Astrocyte (in vitro differentiated cells and primary cell): ENCODE measurements at regions not wholly inside any gene's neighbourhood (a gene's known extent, or its start where the extent isn't known, plus 50 kb on each side); places are given as distances from the start of the nearest gene placed in this dataset.

ENCODE experiments used
- DNase-seq: peaks from one replicate; pipeline ENCODE4 v3.0.0-alpha.2; 2010; ENCODE audit warnings: low read depth
- FAIRE-seq: peaks from 2 replicates; lab custom pipeline; 2011; peaks lifted over from hg19 to GRCh38; lab: Jason Lieb, UNC
- H2AFZ ChIP-seq: 2 replicates; pipeline ENCODE4 v1.6.0; 2012; ENCODE audit warnings: low read depth, low read length, inconsistent platforms
- H3K27ac ChIP-seq: 2 replicates; pipeline ENCODE4 v1.5.1; 2011; ENCODE audit warnings: low read depth, low read length, inconsistent platforms
- H3K27me3 ChIP-seq: 2 replicates; pipeline ENCODE4 v1.6.0; 2011; ENCODE audit warnings: low read length, inconsistent platforms; ENCODE audit not compliant: insufficient read depth
- H3K36me3 ChIP-seq: 2 replicates; pipeline ENCODE4 v1.5.1; 2011; ENCODE audit warnings: low read length, inconsistent platforms; ENCODE audit not compliant: insufficient read depth
- H3K4me1 ChIP-seq: 2 replicates; pipeline ENCODE4 v1.5.1; 2011; ENCODE audit warnings: low read length, inconsistent platforms; ENCODE audit not compliant: insufficient read depth
- H3K4me2 ChIP-seq: 2 replicates; pipeline ENCODE4 v1.6.0; 2012; ENCODE audit warnings: low read length, inconsistent platforms
- H3K4me3 ChIP-seq: 2 replicates; pipeline ENCODE4 v1.5.1; 2011; ENCODE audit warnings: low read depth, mild to moderate bottlenecking, low read length, inconsistent platforms; ENCODE audit not compliant: insufficient read depth
- H3K79me2 ChIP-seq: 2 replicates; pipeline ENCODE4 v1.6.0; 2012; ENCODE audit warnings: mild to moderate bottlenecking, low read length, inconsistent platforms; ENCODE audit not compliant: insufficient read depth
- H3K9ac ChIP-seq: 2 replicates; pipeline ENCODE4 v1.6.0; 2012; ENCODE audit warnings: mild to moderate bottlenecking, low read length, inconsistent platforms
- H3K9me3 ChIP-seq: 2 replicates; pipeline ENCODE4 v1.5.1; 2012; ENCODE audit warnings: low read depth, mild to moderate bottlenecking, low read length, inconsistent platforms; ENCODE audit not compliant: insufficient read depth
- H4K20me1 ChIP-seq: 2 replicates; pipeline ENCODE4 v1.6.0; 2012; ENCODE audit warnings: low read length, inconsistent platforms; ENCODE audit not compliant: insufficient read depth
- H3K27ac Mint-ChIP-seq: one replicate; pipeline ENCODE4 v1.8.0; 2021; ENCODE audit warnings: mild to moderate bottlenecking, mixed read lengths; ENCODE audit not compliant: unreplicated experiment
- H3K27me3 Mint-ChIP-seq: one replicate; pipeline ENCODE4 v1.8.0; 2021; ENCODE audit warnings: low read depth, mixed read lengths; ENCODE audit not compliant: unreplicated experiment
- H3K36me3 Mint-ChIP-seq: one replicate; pipeline ENCODE4 v1.8.0; 2021; ENCODE audit warnings: low read depth, mixed read lengths; ENCODE audit not compliant: unreplicated experiment
- H3K4me1 Mint-ChIP-seq: one replicate; pipeline ENCODE4 v1.8.0; 2021; ENCODE audit warnings: low read depth, mixed read lengths; ENCODE audit not compliant: unreplicated experiment
- H3K4me3 Mint-ChIP-seq: one replicate; pipeline ENCODE4 v1.8.0; 2021; ENCODE audit warnings: mild to moderate bottlenecking, moderate library complexity, mixed read lengths; ENCODE audit not compliant: unreplicated experiment
- H3K9me3 Mint-ChIP-seq: one replicate; pipeline ENCODE4 v1.8.0; 2021; ENCODE audit warnings: mild to moderate bottlenecking, mixed read lengths; ENCODE audit not compliant: unreplicated experiment
- CTCF ChIP-seq: IDR thresholded peaks from 2 replicates; pipeline ENCODE4 v1.5.1; 2011; ENCODE audit warnings: low read depth, mild to moderate bottlenecking, inconsistent platforms, low read length, moderate library complexity; ENCODE audit not compliant: insufficient read depth
- EZH2 ChIP-seq: IDR thresholded peaks from 2 replicates; pipeline ENCODE4 v1.6.1; 2012; ENCODE audit warnings: mild to moderate bottlenecking, low read length, inconsistent platforms; ENCODE audit not compliant: insufficient read depth

GRCh38 chr1:193367863-193368262, 181.4 kb upstream of the B3GALT2 start:
- Mint-ChIP-seq H3K9me3 (no peaks in the 10 kb centered on the region), H3K4me1 (peaks cover 2% of the 10 kb centered on the region), H3K4me3 (no peak overlapping the region), H3K27ac (no peak overlapping the region), H3K36me3 (no peaks in the 10 kb centered on the region), H3K27me3 (no peaks in the 10 kb centered on the region)
- DNase-seq (no peak), FAIRE-seq (no peak)
- no peaks in the 10 kb centered on the region for H3K9me3 ChIP-seq
- no peaks in the 10 kb centered on the region for H3K27me3 ChIP-seq
- peak overlapping the region; percentile 57 for H3K4me2 ChIP-seq
- TF ChIP-seq EZH2 (no peak), CTCF (no peak)
- H3K27ac ChIP-seq = no peak overlapping the region
- no peak overlapping the region for H3K4me3 ChIP-seq
- H3K79me2 ChIP-seq = no peaks in the 10 kb centered on the region
- peak overlapping the region; percentile 3 for H3K9ac ChIP-seq
- no peaks in the 10 kb centered on the region for H4K20me1 ChIP-seq
- H2AFZ ChIP-seq = peak overlapping the region; percentile 36
- no peaks in the 10 kb centered on the region for H3K4me1 ChIP-seq
- no peaks in the 10 kb centered on the region for H3K36me3 ChIP-seq

- TF ChIP-seq EZH2 (no peak), CTCF (no peak)
Measured at GRCh38 chr1:193366764-193367507, 180.5 kb upstream of the B3GALT2 start.

DNA sequence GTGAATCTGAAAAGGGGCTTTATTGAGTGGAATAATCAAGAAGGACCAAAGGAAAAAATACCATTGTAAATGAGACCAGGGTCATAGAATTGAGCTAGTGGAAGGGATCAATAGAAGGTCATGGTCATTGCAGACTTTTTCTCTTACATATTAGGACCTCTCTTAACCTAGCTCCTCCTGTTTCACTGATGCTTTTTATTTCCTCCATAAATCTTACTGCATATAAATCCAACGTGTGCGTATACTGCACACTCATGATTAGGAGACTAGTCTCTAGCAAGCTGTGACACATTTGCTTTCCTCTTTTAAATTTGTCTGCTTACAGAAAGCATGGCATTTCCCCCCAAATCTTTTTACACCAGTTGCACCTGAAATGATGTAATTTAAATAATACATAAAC, 179.6 kb upstream of the B3GALT2 start:
- H3K4me1 Mint-ChIP-seq = peaks cover 2% of the 10 kb centered on the region
- TF ChIP-seq EZH2 (no peak), CTCF (no peak)

More at GRCh38 chr1:193366764-193367507, 180.5 kb upstream of the B3GALT2 start:
- Histone ChIP-seq H2AFZ (no peak overlapping the region), H3K4me3 (no peak overlapping the region), H3K27ac (no peak overlapping the region), H3K9me3 (no peaks in the 10 kb centered on the region), H3K36me3 (no peaks in the 10 kb centered on the region), H3K27me3 (no peaks in the 10 kb centered on the region), H3K79me2 (no peaks in the 10 kb centered on the region), H3K4me1 (no peaks in the 10 kb centered on the region), H3K4me2 (no peak overlapping the region), H3K9ac (no peak overlapping the region), H4K20me1 (no peaks in the 10 kb centered on the region)
- H3K4me1 Mint-ChIP-seq = peaks cover 2% of the 10 kb centered on the region
- H3K27ac Mint-ChIP-seq = no peak overlapping the region
- H3K4me3 Mint-ChIP-seq = no peak overlapping the region
- FAIRE-seq = no peak
- no peak for DNase-seq
- H3K27me3 Mint-ChIP-seq = no peaks in the 10 kb centered on the region
- no peaks in the 10 kb centered on the region for H3K36me3 Mint-ChIP-seq
- no peaks in the 10 kb centered on the region for H3K9me3 Mint-ChIP-seq

More for the DNA sequence above, 179.6 kb upstream of the B3GALT2 start:
- no peaks in the 10 kb centered on the region for H3K36me3 Mint-ChIP-seq
- Histone ChIP-seq H3K9me3 (no peaks in the 10 kb centered on the region), H3K4me1 (no peaks in the 10 kb centered on the region), H3K36me3 (no peaks in the 10 kb centered on the region), H4K20me1 (no peaks in the 10 kb centered on the region), H3K4me3 (no peak overlapping the region), H3K27ac (no peak overlapping the region), H2AFZ (no peak overlapping the region), H3K4me2 (no peak overlapping the region), H3K79me2 (no peaks in the 10 kb centered on the region), H3K9ac (no peak overlapping the region), H3K27me3 (no peaks in the 10 kb centered on the region)
- no peaks in the 10 kb centered on the region for H3K9me3 Mint-ChIP-seq
- H3K4me3 Mint-ChIP-seq = no peak overlapping the region
- FAIRE-seq (no peak), DNase-seq (no peak)
- no peak overlapping the region for H3K27ac Mint-ChIP-seq
- no peaks in the 10 kb centered on the region for H3K27me3 Mint-ChIP-seq
